HCT116 (cell line): ENCODE measurements at regions not wholly inside any gene's neighbourhood (a gene's known extent, or its start where the extent isn't known, plus 50 kb on each side); places are given as distances from the start of the nearest gene placed in this dataset.

Experiments used
- ATAC-seq: fragments of 200-7000 bp; cut with Tn5 transposase; 2 replicates; pipeline ENCODE4 v1.9.1; 2020; ENCODE audit warnings: mild to moderate bottlenecking, moderate library complexity
- BruUV-seq: library from RNA; stranded (reverse); fragments of 400-500 nt; replicated peaks from 2 replicates; lab custom pipeline; 2021; lab: Mats Ljungman, UMichigan
- CTCF ChIA-PET: fragments of 300-600 bp; sonication (Branson Sonifier 250); formaldehyde crosslinking; loops from one replicate; lab custom pipeline; 2021; ENCODE audit warnings: antibody characterized with exemption; lab: Charles Lee
- POLR2A ChIA-PET: fragments of 300-600, 350-600 bp; sonication (Branson Sonifier 250); formaldehyde crosslinking; loops from one replicate; lab custom pipeline; 2021; ENCODE audit warnings: antibody characterized with exemption; lab: Charles Lee
- RAD21 ChIA-PET, 2 experiments: fragments of 300-600 bp; sonication (Branson Sonifier 250); formaldehyde crosslinking; loops; one replicate each; lab custom pipeline; 2023; ENCODE audit warnings: low total read pairs in 2 of 2; ENCODE audit not compliant: uncharacterized antibody in 2 of 2, unreplicated experiment in 2 of 2, low non-redundant PET in 1 of 2; lab: Charles Lee
- DNase-seq: peaks from one replicate; pipeline ENCODE4 v3.0.0-alpha.2; 2010; ENCODE audit warnings: low read depth, low spot score
- H2AFZ ChIP-seq: fragments of 200-600 bp; shearing (Covaris generic), sonication (generic); 2 replicates; pipeline ENCODE4 v1.6.1; 2017; ENCODE audit warnings: low read depth, mixed run types, mixed read lengths, antibody characterized with exemption, low read length; ENCODE audit not compliant: poor library complexity, severe bottlenecking
- H3K27ac ChIP-seq: 2 replicates; pipeline ENCODE4 v1.5.1; 2012; ENCODE audit warnings: low read depth, low read length
- H3K27me3 ChIP-seq: fragments of 200-600 bp; sonication (generic); 2 replicates; pipeline ENCODE4 v1.6.1; 2016; ENCODE audit warnings: mixed run types, low read length, mixed read lengths; ENCODE audit not compliant: insufficient read depth
- H3K36me3 ChIP-seq, 2 experiments: fragments of 200-500 bp in 1 of 2; fragments of 200-600 bp in 1 of 2; sonication (Bioruptor generic) in 1 of 2; sonication (generic) in 1 of 2; 2 replicates each; pipeline versions ENCODE4 v1.5.1 to v1.6.1; 2014 to 2016; ENCODE audit warnings: low read length in 2 of 2, inconsistent platforms in 1 of 2, mixed read lengths in 1 of 2, mixed run types in 1 of 2; ENCODE audit not compliant: insufficient read depth in 2 of 2, control insufficient read depth in 1 of 2
- H3K4me1 ChIP-seq, 2 experiments: fragments of 200-600 bp in 1 of 2; sonication (generic) in 1 of 2; 2 replicates each; pipeline versions ENCODE4 v1.5.1 to v1.6.1; 2012 to 2017; ENCODE audit warnings: low read length in 2 of 2, inconsistent platforms in 1 of 2, mild to moderate bottlenecking in 1 of 2, mixed read lengths in 1 of 2, mixed run types in 1 of 2, moderate library complexity in 1 of 2; ENCODE audit not compliant: insufficient read depth in 2 of 2, control insufficient read depth in 1 of 2
- H3K4me2 ChIP-seq: fragments of 200-600 bp; sonication (generic); 2 replicates; pipeline ENCODE4 v1.6.1; 2017; ENCODE audit warnings: mixed run types, low read length, mixed read lengths
- H3K4me3 ChIP-seq, 2 experiments: fragments of 200-600 bp in 1 of 2; sonication (generic) in 1 of 2; replicated peaks in 1 of 2; 2 replicates each; pipeline ENCODE4 v1.5.1; 2011 to 2016; ENCODE audit warnings: low read length in 2 of 2, control low read depth in 1 of 2, low read depth in 1 of 2, mild to moderate bottlenecking in 1 of 2, mixed read lengths in 1 of 2, mixed run types in 1 of 2
- H3K79me2 ChIP-seq: fragments of 200-600 bp; sonication (generic); 2 replicates; pipeline ENCODE4 v1.6.1; 2017; ENCODE audit warnings: mild to moderate bottlenecking, mixed run types, low read length, moderate library complexity, mixed read lengths; ENCODE audit not compliant: insufficient read depth
- H3K9ac ChIP-seq: fragments of 200-600 bp; sonication (generic); 2 replicates; pipeline ENCODE4 v1.6.1; 2016; ENCODE audit warnings: low read length, mixed read lengths
- H3K9me2 ChIP-seq: fragments of 200-600 bp; sonication (generic), shearing (Covaris generic); 2 replicates; pipeline ENCODE4 v1.6.1; 2017; ENCODE audit warnings: mixed run types, mild to moderate bottlenecking, moderate library complexity; ENCODE audit not compliant: insufficient read depth
- H3K9me3 ChIP-seq, 2 experiments: fragments of 200-500 bp in 1 of 2; fragments of 200-600 bp in 1 of 2; sonication (Bioruptor generic) in 1 of 2; sonication (generic) in 1 of 2; 2 replicates each; pipeline ENCODE4 v1.6.1; 2014 to 2017; ENCODE audit warnings: low read length in 2 of 2, mixed read lengths in 2 of 2, inconsistent platforms in 1 of 2, low read depth in 1 of 2, mild to moderate bottlenecking in 1 of 2, mixed run types in 1 of 2, moderate library complexity in 1 of 2; ENCODE audit not compliant: control insufficient read depth in 1 of 2, insufficient read depth in 1 of 2
- H4K20me1 ChIP-seq: fragments of 200-600 bp; sonication (generic), shearing (Covaris generic); 2 replicates; pipeline ENCODE4 v1.6.1; 2017; ENCODE audit warnings: mixed run types, mild to moderate bottlenecking, moderate library complexity; ENCODE audit not compliant: insufficient read depth
- CEBPB ChIP-seq: IDR thresholded peaks from 2 replicates; pipeline ENCODE4 v1.6.1; 2012; ENCODE audit warnings: low read depth
- EZH2 ChIP-seq: fragments of 200-600 bp; sonication (generic); IDR thresholded peaks from 2 replicates; pipeline ENCODE4 v1.6.1; 2017; ENCODE audit warnings: antibody characterized with exemption, mixed run types
- FOSL1 ChIP-seq: IDR thresholded peaks from 2 replicates; pipeline ENCODE4 v1.6.1; 2012; ENCODE audit warnings: low read depth
- JUND ChIP-seq: IDR thresholded peaks from 2 replicates; pipeline ENCODE4 v1.6.1; 2012
- POLR2A ChIP-seq: IDR thresholded peaks from 2 replicates; pipeline ENCODE4 v1.7.0; 2011; ENCODE audit warnings: borderline replicate concordance; ENCODE audit not compliant: insufficient read depth, insufficient read length; ENCODE audit errors: extremely low read depth
- POLR2AphosphoS5 ChIP-seq: IDR thresholded peaks from 2 replicates; pipeline ENCODE4 v1.6.1; 2011; ENCODE audit warnings: mild to moderate bottlenecking, low read depth, low read length, moderate library complexity
- RAD21 ChIP-seq: IDR thresholded peaks from 2 replicates; pipeline ENCODE4 v1.6.1; 2012; ENCODE audit warnings: low read depth, mild to moderate bottlenecking
- SIN3A ChIP-seq: IDR thresholded peaks from 2 replicates; pipeline ENCODE4 v1.6.1; 2012; ENCODE audit warnings: low read depth
- SRF ChIP-seq: IDR thresholded peaks from 2 replicates; pipeline ENCODE4 v1.6.1; 2012; ENCODE audit warnings: low read depth
- TCF7L2 ChIP-seq: IDR thresholded peaks from 2 replicates; pipeline ENCODE4 v1.7.0; 2011; ENCODE audit warnings: borderline replicate concordance, inconsistent platforms; ENCODE audit not compliant: insufficient read depth, insufficient read length; ENCODE audit errors: extremely low read depth
- YY1 ChIP-seq: IDR thresholded peaks from 2 replicates; pipeline ENCODE4 v1.6.1; 2011; ENCODE audit warnings: low read length, low read depth, moderate library complexity, mild to moderate bottlenecking; ENCODE audit not compliant: insufficient replicate concordance; ENCODE audit errors: extremely low read depth
- ZFX ChIP-seq: fragments of 450-650 bp; IDR thresholded peaks from 2 replicates; pipeline ENCODE4 v1.6.1; 2017
- ZNF274 ChIP-seq: fragments of 200-500 bp; sonication (Bioruptor generic); IDR thresholded peaks from 2 replicates; pipeline ENCODE4 v1.6.1; 2014; ENCODE audit warnings: mild to moderate bottlenecking, low read depth, low read length, inconsistent platforms
- intact Hi-C: fragments of 100-400 bp; cut with micrococcal nuclease; formaldehyde crosslinking; loops from 2 replicates; pipeline ENCODE4 v1.10.0; 2022
- TF ChIP-seq, protein P1 (sequence below): IDR thresholded peaks from 2 replicates; pipeline ENCODE4 v1.6.1; 2012

GRCh38 chr9:19988281-19988680 is 199.4 kb upstream of the SLC24A2 start:
- ChIA-PET POLR2A (interaction anchor here (0.8 kb wide), 1 partner anchor 10 kb away, joined by 3 read pairs; no protein-coding TSS in a partner anchor), CTCF (no interaction called here)
- no peak for ATAC-seq
- Histone ChIP-seq H3K4me2 (no peak overlapping the region), H3K9ac (no peak overlapping the region), H3K27ac (no peak overlapping the region), H3K4me1 (no peaks in the 10 kb centered on the region), H3K36me3 (no peaks in the 10 kb centered on the region), H4K20me1 (no peaks in the 10 kb centered on the region), H3K79me2 (no peaks in the 10 kb centered on the region)
- BruUV-seq, result no TSS peak
- TF ChIP-seq YY1 (no peak), SIN3A (no peak), RAD21 (no peak), ZNF274 (no peak), POLR2AphosphoS5 (no peak), TCF7L2 (no peak), JUND (no peak), FOSL1 (no peak), EZH2 (no peak)
- TF ChIP-seq, protein P1, sequence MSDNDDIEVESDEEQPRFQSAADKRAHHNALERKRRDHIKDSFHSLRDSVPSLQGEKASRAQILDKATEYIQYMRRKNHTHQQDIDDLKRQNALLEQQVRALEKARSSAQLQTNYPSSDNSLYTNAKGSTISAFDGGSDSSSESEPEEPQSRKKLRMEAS, result no peak
- TF ChIP-seq, all 23 proteins: peak for 0
- Histone ChIP-seq H3K9me3 (no peaks in the 10 kb centered on the region), H3K4me3 (no peak overlapping the region), H2AFZ (no peak overlapping the region), H3K9me2 (no peaks in the 10 kb centered on the region), H3K27me3 (peaks cover 13% of the 10 kb centered on the region)
- intact Hi-C loops, result no loop called here
- RAD21 ChIA-PET, result no interaction called here
- no peak for DNase-seq

DNA sequence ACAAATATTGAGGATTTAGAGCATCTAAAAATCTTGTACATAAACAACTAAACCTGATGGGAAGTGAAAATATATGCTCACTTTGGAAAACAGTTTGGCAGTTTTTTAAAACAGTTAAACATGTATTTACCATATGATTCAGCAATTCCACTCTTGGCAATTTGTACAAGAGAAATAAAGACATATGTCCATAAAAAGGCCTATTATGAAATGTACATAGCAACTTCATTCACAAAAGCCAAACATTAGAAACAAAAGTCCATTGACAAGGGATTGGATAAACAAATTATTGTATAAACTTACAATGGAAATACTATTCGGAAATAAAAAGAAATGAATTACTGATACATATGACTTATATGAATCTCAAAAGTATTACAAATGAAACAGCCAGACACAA is 196.2 kb upstream of the SLC24A2 start:
- ATAC-seq, result no peak
- POLR2A ChIA-PET, result no interaction called here

More for the DNA sequence above, 196.2 kb upstream of the SLC24A2 start:
- no peak for TF ChIP-seq POLR2AphosphoS5
- no peak for TF ChIP-seq SIN3A
- TF ChIP-seq CEBPB, result no peak
- TF ChIP-seq FOSL1, result no peak
- TF ChIP-seq SRF, result no peak
- TF ChIP-seq, protein P1, result no peak
- no peak for TF ChIP-seq POLR2A
- TF ChIP-seq ZFX, result no peak
- TF ChIP-seq, all 23 proteins: peak for 0
- RAD21 ChIA-PET, result no interaction called here
- intact Hi-C loops, result no loop called here
- Histone ChIP-seq H3K4me3 (no peak overlapping the region), H3K27me3 (peaks cover 20% of the 10 kb centered on the region), H3K4me2 (no peak overlapping the region), H3K4me1 (no peaks in the 10 kb centered on the region), H3K36me3 (no peaks in the 10 kb centered on the region), H3K9me2 (no peaks in the 10 kb centered on the region), H3K9me3 (no peaks in the 10 kb centered on the region), H3K27ac (no peak overlapping the region), H2AFZ (no peak overlapping the region), H3K79me2 (no peaks in the 10 kb centered on the region), H4K20me1 (no peaks in the 10 kb centered on the region), H3K9ac (no peak overlapping the region)
- CTCF ChIA-PET, result no interaction called here
- DNase-seq, result no peak
- BruUV-seq, result no TSS peak
